ENCODE measurements at regions not wholly inside any gene's neighbourhood (a gene's known extent, or its start where the extent isn't known, plus 50 kb on each side); places are given as distances from the start of the nearest gene placed in this dataset.

- no peak for DNase-seq
These were observed 591.2 kb downstream of the INSC start for GRCh38 chr11:15705891-15706290.

GRCh38 chr11:15707194-15707593 lies 592.5 kb downstream of the INSC start:
- peak; percentile 59 for DNase-seq

- peak; percentile 16 for DNase-seq
These were observed 593.2 kb downstream of the INSC start for GRCh38 chr11:15707971-15708370.

- DNase-seq: no peak
These were observed 596.0 kb downstream of the INSC start for GRCh38 chr11:15710580-15711275.

- DNase-seq: no peak
These were observed 596.6 kb downstream of the INSC start for GRCh38 chr11:15711311-15711710.

- peak; percentile 93 for DNase-seq
These were observed 600.1 kb downstream of the INSC start for GRCh38 chr11:15714641-15715399.

GRCh38 chr11:15716550-15716949 lies 601.8 kb downstream of the INSC start:
- peak; percentile 53 for DNase-seq

- peak; percentile 30 for DNase-seq
These were observed 605.7 kb downstream of the INSC start for GRCh38 chr11:15720460-15720859.

GRCh38 chr11:15723966-15724365 lies 609.2 kb downstream of the INSC start:
- no peak for DNase-seq

GRCh38 chr11:15724601-15725000 lies 609.9 kb downstream of the INSC start:
- DNase-seq: no peak

- DNase-seq: no peak
These were observed 610.5 kb downstream of the INSC start for GRCh38 chr11:15725246-15725645.

GRCh38 chr11:15726221-15726746 lies 611.6 kb downstream of the INSC start:
- no peak for DNase-seq

GRCh38 chr11:15726893-15727519 lies 612.3 kb downstream of the INSC start:
- DNase-seq: no peak

GRCh38 chr11:15727520-15727914 lies 612.8 kb downstream of the INSC start:
- DNase-seq: no peak

GRCh38 chr11:15728207-15728606 lies 613.5 kb downstream of the INSC start:
- no peak for DNase-seq

GRCh38 chr11:15730263-15730994 lies 615.7 kb downstream of the INSC start:
- DNase-seq: peak; percentile 14

- no peak for DNase-seq
These were observed 616.3 kb downstream of the INSC start for GRCh38 chr11:15730995-15731385.

GRCh38 chr11:15735706-15736105 lies 620.6 kb downstream of the SOX6 start:
- no peak for DNase-seq

GRCh38 chr11:15737320-15737719 lies 619.0 kb downstream of the SOX6 start:
- DNase-seq: no peak

GRCh38 chr11:15738931-15739330 lies 617.4 kb downstream of the SOX6 start:
- DNase-seq: no peak

GRCh38 chr11:15742626-15743519 lies 613.5 kb downstream of the SOX6 start:
- DNase-seq: peak; percentile 27

- no peak for DNase-seq
These were observed 611.7 kb downstream of the SOX6 start for GRCh38 chr11:15744693-15745092.

Measured in NCI-H510A treated with DMSO at 0.1 percent for 48 hours (cell line).